ENCODE measurements at regions not wholly inside any gene's neighbourhood (a gene's known extent, or its start where the extent isn't known, plus 50 kb on each side); places are given as distances from the start of the nearest gene placed in this dataset.

- TF ChIP-seq TCF12 (IDR thresholded peaks at IDR 0.05; ENCODE audit: low read depth), result no peak
- TF ChIP-seq CREB1 (IDR thresholded peaks at IDR 0.05; ENCODE audit: low read depth), result no peak
- TF ChIP-seq NFIC (IDR thresholded peaks at IDR 0.05), result no peak
Measured at GRCh38 chr5:85951707-85952210, 666.0 kb upstream of the COX7C start.

DNA sequence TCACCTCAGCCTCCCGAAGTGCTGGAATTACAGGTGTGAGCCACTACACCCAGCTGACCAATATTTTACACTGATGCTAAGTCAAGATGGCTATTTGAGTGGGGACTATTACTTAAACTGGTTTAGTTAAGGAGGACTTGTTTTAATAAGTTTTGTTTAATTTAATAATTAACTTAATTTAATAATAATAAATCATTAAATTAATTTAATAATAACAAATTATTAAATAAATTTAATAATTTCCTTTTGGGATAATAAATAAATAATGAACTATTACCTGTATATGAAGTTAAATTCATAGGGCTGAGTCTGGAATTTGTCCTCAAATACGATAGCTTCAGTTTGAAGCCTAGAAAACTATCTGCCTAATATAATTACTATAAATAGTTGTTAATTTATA lies 665.1 kb upstream of the COX7C start:
- no peak for TF ChIP-seq CREB1 (IDR thresholded peaks at IDR 0.05; ENCODE audit: low read depth)
- TF ChIP-seq REST (IDR thresholded peaks at IDR 0.05; ENCODE audit: low read depth), result no peak
- no peak for TF ChIP-seq EP300 (IDR thresholded peaks at IDR 0.05; ENCODE audit: borderline replicate concordance)
- TF ChIP-seq NFIC (IDR thresholded peaks at IDR 0.05), result no peak
- no peak for TF ChIP-seq EGR1 (IDR thresholded peaks at IDR 0.05)
- no peak for TF ChIP-seq ZBTB7A (IDR thresholded peaks at IDR 0.05; ENCODE audit: low read depth)
- TF ChIP-seq TAF1 (IDR thresholded peaks at IDR 0.05; ENCODE audit: low read depth), result no peak
- TF ChIP-seq USF1 (IDR thresholded peaks at IDR 0.05), result no peak
- no peak for TF ChIP-seq RAD21 (IDR thresholded peaks at IDR 0.05; ENCODE audit: low read depth)
- no peak for TF ChIP-seq CEBPB (IDR thresholded peaks at IDR 0.05)
- TF ChIP-seq YY1 (IDR thresholded peaks at IDR 0.05; ENCODE audit: low read depth), result no peak
- no peak for TF ChIP-seq TEAD4 (IDR thresholded peaks at IDR 0.05)
- no peak for TF ChIP-seq FOXM1 (IDR thresholded peaks at IDR 0.05; ENCODE audit: borderline replicate concordance, low read depth)
- TF ChIP-seq, protein P1, sequence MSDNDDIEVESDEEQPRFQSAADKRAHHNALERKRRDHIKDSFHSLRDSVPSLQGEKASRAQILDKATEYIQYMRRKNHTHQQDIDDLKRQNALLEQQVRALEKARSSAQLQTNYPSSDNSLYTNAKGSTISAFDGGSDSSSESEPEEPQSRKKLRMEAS (IDR thresholded peaks at IDR 0.05), result no peak
- no peak for TF ChIP-seq TCF12 (IDR thresholded peaks at IDR 0.05; ENCODE audit: low read depth)

DNA sequence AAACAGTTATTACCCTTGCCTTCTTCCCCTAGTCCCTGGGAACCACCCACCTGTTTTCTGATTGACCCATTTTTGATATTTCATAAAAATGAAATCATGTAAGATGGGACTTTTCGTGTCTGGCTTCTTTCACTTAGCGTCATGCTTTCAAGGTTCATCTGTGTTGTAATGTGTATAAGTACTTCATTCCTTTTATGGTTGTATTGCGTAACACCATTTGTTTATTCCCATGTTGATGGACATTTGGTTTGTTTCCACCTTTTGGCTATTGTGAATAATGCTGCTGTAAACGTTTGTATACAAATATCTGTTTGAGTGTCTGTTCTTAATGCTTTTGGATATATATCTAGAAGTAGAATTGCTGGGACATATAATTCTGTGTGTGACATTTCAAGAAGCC lies 650.1 kb upstream of the COX7C start:
- peak; percentile 71 for TF ChIP-seq CEBPB (IDR thresholded peaks at IDR 0.05)
- TF ChIP-seq TAF1 (IDR thresholded peaks at IDR 0.05; ENCODE audit: low read depth), result no peak
- TF ChIP-seq, protein P1 (IDR thresholded peaks at IDR 0.05), result no peak

GRCh38 chr5:85972539-85972938 lies 645.2 kb upstream of the COX7C start:
- TF ChIP-seq TAF1 (IDR thresholded peaks at IDR 0.05; ENCODE audit: low read depth), result no peak
- TF ChIP-seq REST (IDR thresholded peaks at IDR 0.05; ENCODE audit: low read depth), result no peak
- no peak for TF ChIP-seq TCF12 (IDR thresholded peaks at IDR 0.05; ENCODE audit: low read depth)

DNA sequence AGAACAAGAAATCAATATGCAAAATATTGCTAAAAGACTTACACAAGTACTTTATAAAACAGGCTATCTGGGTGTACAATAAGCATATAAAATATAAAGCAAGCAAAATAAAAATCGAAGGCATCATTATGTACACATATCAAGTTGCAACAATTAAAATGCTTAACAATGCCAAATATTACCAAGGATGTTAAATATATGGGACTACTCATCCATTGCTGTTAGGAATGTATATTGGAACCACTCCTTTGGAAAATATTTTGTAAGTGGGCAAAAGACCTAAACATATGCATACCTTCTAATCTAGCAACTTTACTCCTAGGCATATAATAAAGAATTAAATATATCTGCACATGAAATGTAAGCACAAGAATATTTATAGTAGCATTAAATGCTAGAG lies 632.6 kb upstream of the COX7C start:
- TF ChIP-seq REST (IDR thresholded peaks at IDR 0.05; ENCODE audit: low read depth) (no peak), TEAD4 (IDR thresholded peaks at IDR 0.05) (0 out of 2 replicates have a peak, but pooled peaks have one; percentile 13)

DNA sequence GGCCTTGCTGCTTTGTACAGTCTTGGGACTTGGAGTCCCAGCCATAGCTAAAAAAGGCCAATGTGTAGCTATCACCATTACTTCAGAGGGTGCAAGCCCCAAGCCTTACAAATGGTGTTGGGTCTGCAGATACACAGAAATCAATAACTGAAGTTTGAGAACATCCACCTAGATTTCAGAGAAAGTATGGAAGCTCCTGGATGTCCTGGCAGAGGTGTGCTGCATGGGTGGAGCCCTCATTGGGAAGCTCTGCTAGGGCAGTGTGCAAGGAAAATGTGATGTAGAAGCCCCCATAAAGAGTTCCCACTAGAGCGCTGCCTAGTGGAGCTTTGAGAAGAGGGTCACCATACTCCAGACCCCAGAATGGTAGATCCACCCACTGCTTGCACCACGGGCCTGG lies 626.7 kb upstream of the COX7C start:
- no peak for TF ChIP-seq CEBPB (IDR thresholded peaks at IDR 0.05)
- TF ChIP-seq USF1 (IDR thresholded peaks at IDR 0.05), result no peak
- TF ChIP-seq REST (IDR thresholded peaks at IDR 0.05; ENCODE audit: low read depth), result no peak
- TF ChIP-seq TEAD4 (IDR thresholded peaks at IDR 0.05), result no peak
- no peak for TF ChIP-seq FOXM1 (IDR thresholded peaks at IDR 0.05; ENCODE audit: borderline replicate concordance, low read depth)
- no peak for TF ChIP-seq RAD21 (IDR thresholded peaks at IDR 0.05; ENCODE audit: low read depth)
- no peak for TF ChIP-seq NFIC (IDR thresholded peaks at IDR 0.05)
- TF ChIP-seq TAF1 (IDR thresholded peaks at IDR 0.05; ENCODE audit: low read depth), result no peak
- no peak for TF ChIP-seq ZBTB7A (IDR thresholded peaks at IDR 0.05; ENCODE audit: low read depth)
- TF ChIP-seq, protein P1 (IDR thresholded peaks at IDR 0.05), result no peak
- no peak for TF ChIP-seq EP300 (IDR thresholded peaks at IDR 0.05; ENCODE audit: borderline replicate concordance)
- TF ChIP-seq CREB1 (IDR thresholded peaks at IDR 0.05; ENCODE audit: low read depth), result no peak
- TF ChIP-seq YY1 (IDR thresholded peaks at IDR 0.05; ENCODE audit: low read depth), result no peak
- TF ChIP-seq TCF12 (IDR thresholded peaks at IDR 0.05; ENCODE audit: low read depth), result no peak
- no peak for TF ChIP-seq EGR1 (IDR thresholded peaks at IDR 0.05)
